Mesothelial cell of epicardium (in vitro differentiated cells): ENCODE measurements at regions not wholly inside any gene's neighbourhood (a gene's known extent, or its start where the extent isn't known, plus 50 kb on each side); places are given as distances from the start of the nearest gene placed in this dataset.
A peak's percentile ranks its signal among the peaks of the same experiment; 100 is the strongest.

Experiments used
- DNase-seq, 2 experiments: peaks; one replicate each; pipeline ENCODE4 v3.0.0; 2021; ENCODE audit warnings: low spot score in 2 of 2; ENCODE audit not compliant: unreplicated experiment in 2 of 2
- H3K27ac Mint-ChIP-seq: 2 replicates; pipeline ENCODE4 v1.8.0; 2021; ENCODE audit warnings: mixed read lengths
- H3K27me3 Mint-ChIP-seq: 2 replicates; pipeline ENCODE4 v1.8.0; 2021; ENCODE audit warnings: low read depth, mixed read lengths
- H3K36me3 Mint-ChIP-seq: 2 replicates; pipeline ENCODE4 v1.8.0; 2021; ENCODE audit warnings: mixed read lengths
- H3K4me1 Mint-ChIP-seq: 2 replicates; pipeline ENCODE4 v1.8.0; 2021; ENCODE audit warnings: mixed read lengths
- H3K4me3 Mint-ChIP-seq: 2 replicates; pipeline ENCODE4 v1.8.0; 2021; ENCODE audit warnings: mild to moderate bottlenecking, moderate library complexity, mixed read lengths
- H3K9me3 Mint-ChIP-seq: 2 replicates; pipeline ENCODE4 v1.8.0; 2021; ENCODE audit warnings: mixed read lengths
- CTCF ChIP-seq: fragments of 200-600 bp; sonication (generic); IDR thresholded peaks from one replicate; pipeline ENCODE4 v1.5.0; 2021; ENCODE audit warnings: antibody characterized with exemption; ENCODE audit not compliant: unreplicated experiment

DNA sequence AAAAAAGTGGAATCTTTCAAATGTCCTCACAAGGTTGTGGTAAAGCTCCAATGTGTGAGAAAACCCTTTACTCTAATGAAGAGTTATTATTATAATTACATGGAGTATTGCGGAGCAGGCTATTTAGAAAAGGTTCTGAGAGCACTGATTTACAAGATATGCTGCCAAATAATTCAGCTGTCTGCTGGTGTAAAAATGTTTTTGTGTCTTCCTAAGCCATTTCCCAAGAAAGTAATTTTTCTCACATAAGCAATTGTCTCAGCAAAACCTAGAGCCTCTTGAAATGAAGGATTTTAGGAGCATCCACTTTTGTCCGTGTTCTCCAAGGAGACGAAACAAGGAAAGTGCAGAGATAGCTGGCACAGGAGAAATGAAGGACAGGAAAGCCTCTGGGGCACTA is 229.6 kb upstream of the STARD13 start:
- no peak for TF ChIP-seq CTCF
- no peaks in the 10 kb centered on the region for H3K27me3 Mint-ChIP-seq
- DNase-seq: no peak
- H3K4me1 Mint-ChIP-seq: peaks cover 3% of the 10 kb centered on the region
- no peak overlapping the region for H3K4me3 Mint-ChIP-seq
- H3K27ac Mint-ChIP-seq: no peak overlapping the region
- no peaks in the 10 kb centered on the region for H3K9me3 Mint-ChIP-seq
- H3K36me3 Mint-ChIP-seq: no peaks in the 10 kb centered on the region

DNA sequence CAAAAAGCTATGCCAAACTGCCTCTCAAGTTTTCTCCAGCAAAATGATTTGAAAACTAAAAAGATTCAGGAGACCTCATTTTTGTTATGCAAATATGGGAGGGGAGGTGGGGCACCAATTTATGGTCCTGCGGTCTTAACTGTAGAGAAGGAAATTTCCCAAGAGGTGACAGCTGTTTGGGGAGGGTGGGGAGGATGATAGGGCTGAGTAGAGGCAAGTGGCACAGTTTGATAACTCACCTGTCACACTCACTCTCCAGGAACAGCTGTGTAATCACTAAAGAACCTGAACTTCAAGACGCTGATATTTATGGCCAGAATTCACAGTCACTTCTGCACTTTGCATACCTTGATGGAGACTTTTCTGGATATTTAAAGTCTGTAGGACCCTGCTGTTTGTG is 232.9 kb upstream of the STARD13 start:
- Mint-ChIP-seq H3K27me3 (no peaks in the 10 kb centered on the region), H3K9me3 (no peaks in the 10 kb centered on the region), H3K4me1 (peaks cover 4% of the 10 kb centered on the region), H3K4me3 (no peak overlapping the region), H3K36me3 (no peaks in the 10 kb centered on the region), H3K27ac (no peak overlapping the region)
- DNase-seq: no peak
- no peak for TF ChIP-seq CTCF

DNA sequence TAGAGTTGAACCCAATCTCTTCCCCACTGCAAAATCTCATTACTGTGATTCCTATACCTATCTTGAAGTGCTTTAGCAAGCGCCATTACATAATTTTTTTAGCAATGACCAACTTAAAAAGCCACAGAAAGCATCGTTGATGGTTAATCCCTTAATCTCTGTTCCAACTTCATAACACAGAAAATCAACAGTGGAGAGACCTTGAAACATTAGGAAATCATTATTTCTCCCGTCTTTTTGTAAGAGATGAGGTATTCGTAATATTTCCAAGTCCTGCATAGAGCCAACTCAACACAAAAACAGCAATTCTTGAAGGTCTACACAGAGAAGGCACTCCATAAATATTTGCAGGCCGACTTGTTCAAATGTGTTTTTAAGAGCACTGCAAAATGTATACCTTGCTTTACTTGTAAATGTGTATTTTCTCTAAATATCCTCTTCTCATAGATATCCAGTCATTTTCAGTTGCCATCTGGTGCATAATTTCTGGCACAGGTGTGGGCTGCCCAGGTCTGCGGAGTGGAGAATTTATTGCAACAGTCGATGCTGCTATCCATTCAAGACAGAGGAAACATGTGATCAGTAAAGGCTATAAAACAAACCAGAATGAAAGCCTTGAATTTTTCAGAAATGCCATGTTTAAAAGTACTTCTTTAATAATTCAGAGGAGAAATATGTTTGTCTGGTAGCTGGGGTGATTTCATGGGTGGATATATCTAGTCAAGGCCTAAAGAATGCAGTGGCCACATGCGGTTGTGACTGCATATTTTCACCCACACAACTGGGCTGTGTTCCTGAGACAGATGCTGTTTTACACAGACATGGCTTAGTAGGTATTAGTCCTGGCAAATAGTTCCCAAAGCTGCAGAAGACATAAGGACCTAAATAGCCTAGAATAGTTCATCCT is 234.3 kb upstream of the STARD13 start:
- peaks cover 4% of the 10 kb centered on the region for H3K4me1 Mint-ChIP-seq
- no peak for TF ChIP-seq CTCF

DNA sequence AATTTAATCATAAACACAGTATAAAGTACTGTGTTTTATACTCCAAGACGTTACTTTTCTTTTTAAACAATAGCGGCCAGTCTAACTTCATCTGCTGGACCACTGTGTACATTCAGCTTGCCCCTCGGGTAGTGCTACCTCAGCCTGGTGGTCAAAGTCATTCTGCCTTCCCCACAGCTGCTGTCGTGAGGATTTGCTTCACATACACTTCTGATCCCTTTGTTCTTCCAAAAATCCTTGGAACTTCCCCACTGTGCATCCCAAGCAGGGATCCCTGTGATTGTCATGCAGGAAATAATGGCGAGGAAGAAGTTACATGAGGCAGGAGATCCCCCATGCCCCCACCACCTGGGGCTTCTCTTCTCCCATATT is 234.9 kb upstream of the STARD13 start:
- Mint-ChIP-seq H3K4me3 (no peak overlapping the region), H3K4me1 (peaks cover 4% of the 10 kb centered on the region), H3K27ac (no peak overlapping the region), H3K27me3 (no peaks in the 10 kb centered on the region), H3K9me3 (no peaks in the 10 kb centered on the region), H3K36me3 (no peaks in the 10 kb centered on the region)
- no peak for TF ChIP-seq CTCF
- no peak for DNase-seq

More for the DNA sequence above, 234.3 kb upstream of the STARD13 start:
- Mint-ChIP-seq H3K36me3 (no peaks in the 10 kb centered on the region), H3K9me3 (no peaks in the 10 kb centered on the region), H3K27ac (peak overlapping the region; percentile 2), H3K27me3 (no peaks in the 10 kb centered on the region), H3K4me3 (no peak overlapping the region)
- no peak for DNase-seq

- TF ChIP-seq CTCF: no peak
- DNase-seq: no peak
- H3K4me1 Mint-ChIP-seq: peaks cover 4% of the 10 kb centered on the region
Observed at GRCh38 chr13:33524086-33524485, 238.5 kb upstream of the STARD13 start.

More at GRCh38 chr13:33524086-33524485, 238.5 kb upstream of the STARD13 start:
- Mint-ChIP-seq H3K9me3 (no peaks in the 10 kb centered on the region), H3K27me3 (no peaks in the 10 kb centered on the region), H3K4me3 (no peak overlapping the region), H3K27ac (no peak overlapping the region), H3K36me3 (no peaks in the 10 kb centered on the region)
